GM12878 (cell line): ENCODE measurements at regions not wholly inside any gene's neighbourhood (a gene's known extent, or its start where the extent isn't known, plus 50 kb on each side); places are given as distances from the start of the nearest gene placed in this dataset.

Experiments
- CTCF ChIP-seq, 3 experiments: IDR thresholded peaks in 2 of 3; conservative IDR thresholded peaks in 1 of 3; 2 replicates each; pipeline ENCODE4 v1.5.1; 2011; ENCODE audit warnings: low read depth in 3 of 3, low read length in 3 of 3, mild to moderate bottlenecking in 3 of 3, control low read depth in 2 of 3, moderate library complexity in 2 of 3, inconsistent platforms in 1 of 3, mixed read lengths in 1 of 3; ENCODE audit not compliant: control insufficient read depth in 2 of 3, insufficient read depth in 1 of 3; ENCODE audit errors: extremely low read depth in 1 of 3
- IRF3 ChIP-seq: fragments of 450-650 bp; IDR thresholded peaks from 2 replicates; pipeline ENCODE4 v1.6.1; 2014; ENCODE audit warnings: mild to moderate bottlenecking
- MYC ChIP-seq: IDR thresholded peaks from 2 replicates; pipeline ENCODE4 v1.6.1; 2011; ENCODE audit warnings: mild to moderate bottlenecking, low read length, moderate library complexity, inconsistent platforms; ENCODE audit not compliant: insufficient read depth, insufficient replicate concordance, insufficient read length, severe bottlenecking
- NFYB ChIP-seq: IDR thresholded peaks from 2 replicates; pipeline ENCODE4 v1.6.1; 2011; ENCODE audit warnings: low read depth, mild to moderate bottlenecking, low read length, improper control_type of control experiment, moderate library complexity; ENCODE audit not compliant: insufficient read depth
- NR2C2 ChIP-seq: IDR thresholded peaks from 2 replicates; pipeline ENCODE4 v1.6.1; 2011; ENCODE audit warnings: borderline replicate concordance, low read depth; ENCODE audit not compliant: control insufficient read depth, insufficient read length
- SPI1 ChIP-seq: IDR thresholded peaks from 2 replicates; pipeline ENCODE4 v1.6.1; 2011; ENCODE audit warnings: low read depth, mild to moderate bottlenecking, low read length, moderate library complexity, borderline replicate concordance; ENCODE audit not compliant: insufficient read depth
- SRF ChIP-seq, 2 experiments: IDR thresholded peaks; 2 replicates each; pipeline ENCODE4 v1.6.1; 2011; ENCODE audit warnings: low read depth in 2 of 2, low read length in 2 of 2, mild to moderate bottlenecking in 1 of 2, moderate library complexity in 1 of 2
- TAF1 ChIP-seq: IDR thresholded peaks from 2 replicates; pipeline ENCODE4 v1.6.1; 2011; ENCODE audit warnings: mild to moderate bottlenecking, low read depth, low read length, borderline replicate concordance
- TCF12 ChIP-seq: IDR thresholded peaks from 2 replicates; pipeline ENCODE4 v1.6.1; 2011; ENCODE audit warnings: low read depth, mild to moderate bottlenecking, low read length
- ZNF592 ChIP-seq: fragments of 450-650 bp; IDR thresholded peaks from 2 replicates; pipeline ENCODE4 v1.6.1; 2017; ENCODE audit warnings: mild to moderate bottlenecking, moderate library complexity

DNA sequence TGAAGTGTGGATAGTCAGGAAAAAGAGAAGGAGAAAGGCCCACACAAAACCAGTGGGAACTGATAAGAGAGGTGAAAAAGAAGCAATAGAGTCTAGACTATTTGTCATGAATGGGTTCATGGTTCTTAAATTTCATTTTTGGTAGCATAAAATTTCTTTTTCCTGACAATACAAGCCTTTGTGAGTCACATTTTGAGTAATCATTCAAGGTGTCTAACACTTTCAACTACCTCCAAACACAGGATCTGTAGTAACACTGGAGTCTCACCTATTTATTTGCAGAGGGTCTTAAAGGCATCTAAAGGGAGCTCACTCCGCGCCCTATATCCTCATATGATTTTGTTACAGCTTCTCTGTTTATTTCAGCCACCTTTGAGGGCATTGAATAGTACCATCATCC is 96.0 kb downstream of the SAMD9 start:
- TF ChIP-seq SRF (IDR thresholded peaks at IDR 0.05; ENCODE audit: low read depth in 2 of 2, low read length in 2 of 2) (no peak), NR2C2 (no peak), TAF1 (no peak), CTCF (IDR thresholded peaks at IDR 0.05 in 2 of 3, conservative IDR thresholded peaks at IDR 0.05 in 1 of 3; ENCODE audit: control insufficient read depth in 2 of 3, extremely low read depth in 1 of 3, insufficient read depth in 1 of 3, low read depth in 3 of 3, low read length in 3 of 3) (no peak), SPI1 (no peak), MYC (no peak), TCF12 (no peak), IRF3 (no peak), NFYB (no peak), ZNF592 (no peak)
